ENCODE measurements at regions not wholly inside any gene's neighbourhood (a gene's known extent, or its start where the extent isn't known, plus 50 kb on each side); places are given as distances from the start of the nearest gene placed in this dataset.

DNA sequence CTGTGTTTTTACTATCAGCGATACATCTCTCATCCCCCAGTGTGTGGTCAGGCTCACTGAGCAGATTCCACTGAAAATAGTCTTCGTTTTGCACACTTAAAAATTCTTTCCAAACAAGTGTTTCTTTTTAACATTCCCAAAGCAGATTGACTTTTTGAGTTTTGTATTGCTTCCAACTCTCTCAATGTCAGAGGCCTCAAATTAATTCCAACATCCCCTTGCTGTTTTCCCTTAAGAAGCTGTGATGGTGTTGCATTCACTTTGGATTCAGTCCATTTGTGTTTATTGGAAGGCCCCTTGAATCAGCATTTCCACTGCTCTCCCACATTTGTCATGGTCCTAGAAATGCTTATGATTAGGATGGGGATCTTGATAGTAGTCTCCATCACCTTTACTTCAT is 228.7 kb downstream of the KCNRG start:
- TF ChIP-seq ZFX (IDR thresholded peaks at IDR 0.05; ENCODE audit: borderline replicate concordance) (no peak), CTCF (IDR thresholded peaks at IDR 0.05) (no peak)
- no peak overlapping the region for H3K27ac ChIP-seq

- TF ChIP-seq ZFX (IDR thresholded peaks at IDR 0.05; ENCODE audit: borderline replicate concordance) = no peak
- no peak for TF ChIP-seq CTCF (IDR thresholded peaks at IDR 0.05)
- peak overlapping the region; percentile 38; the same call in 1 of the 2 replicates for H3K27ac ChIP-seq
Measured at GRCh38 chr13:50244355-50244712, 229.1 kb downstream of the KCNRG start.

DNA sequence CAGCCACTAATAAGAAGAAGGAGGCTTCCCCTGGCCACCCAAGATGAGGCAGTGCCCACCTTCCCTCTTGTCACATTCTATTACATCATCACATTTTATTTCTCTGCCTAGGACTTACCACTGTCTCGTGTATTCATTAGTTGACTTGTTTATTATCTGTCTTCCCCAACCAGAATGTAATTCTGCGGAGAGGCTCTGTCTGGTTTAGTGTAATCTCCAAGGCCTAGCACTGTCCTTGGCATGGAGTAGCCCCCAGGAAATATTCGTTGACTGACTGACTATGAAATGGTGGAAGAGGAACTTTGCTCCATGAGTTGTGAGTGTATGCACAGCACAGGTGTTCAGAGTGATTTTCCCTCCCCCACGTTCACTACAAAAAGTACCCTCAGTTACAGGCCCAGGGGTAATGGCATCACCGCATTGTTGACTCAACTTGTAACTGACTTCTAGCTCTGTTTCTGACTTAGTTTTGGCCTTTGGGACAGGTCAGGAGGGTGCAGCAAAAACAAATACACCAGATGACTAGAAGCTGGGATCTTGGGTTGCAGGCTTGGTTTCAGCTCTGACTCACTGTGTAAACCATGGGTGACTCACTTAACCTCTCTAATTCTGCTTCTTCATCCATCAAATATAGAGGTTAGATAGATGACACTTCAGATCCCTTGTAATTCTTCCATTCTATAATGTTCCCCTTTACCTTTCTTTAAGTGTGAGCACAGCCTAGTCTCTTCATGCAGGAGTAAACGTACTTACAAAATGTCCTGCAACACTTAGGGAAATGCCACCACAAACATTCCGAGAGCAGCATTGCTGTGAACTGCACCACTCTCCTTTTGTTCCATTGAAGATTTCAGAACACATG is 229.7 kb downstream of the KCNRG start:
- H3K27ac ChIP-seq = peak overlapping the region; percentile 38; the same call in 1 of the 2 replicates
- TF ChIP-seq CTCF (IDR thresholded peaks at IDR 0.05) (no peak), ZFX (IDR thresholded peaks at IDR 0.05; ENCODE audit: borderline replicate concordance) (no peak)

GRCh38 chr13:50247223-50247622 is 232.0 kb downstream of the KCNRG start:
- no peak overlapping the region for H3K27ac ChIP-seq
- TF ChIP-seq CTCF (IDR thresholded peaks at IDR 0.05) (no peak), ZFX (IDR thresholded peaks at IDR 0.05; ENCODE audit: borderline replicate concordance) (no peak)

- no peak overlapping the region for H3K27ac ChIP-seq
- TF ChIP-seq ZFX (IDR thresholded peaks at IDR 0.05; ENCODE audit: borderline replicate concordance) (no peak), CTCF (IDR thresholded peaks at IDR 0.05) (no peak)
Measured at GRCh38 chr13:50248516-50249143, 233.4 kb downstream of the KCNRG start.

DNA sequence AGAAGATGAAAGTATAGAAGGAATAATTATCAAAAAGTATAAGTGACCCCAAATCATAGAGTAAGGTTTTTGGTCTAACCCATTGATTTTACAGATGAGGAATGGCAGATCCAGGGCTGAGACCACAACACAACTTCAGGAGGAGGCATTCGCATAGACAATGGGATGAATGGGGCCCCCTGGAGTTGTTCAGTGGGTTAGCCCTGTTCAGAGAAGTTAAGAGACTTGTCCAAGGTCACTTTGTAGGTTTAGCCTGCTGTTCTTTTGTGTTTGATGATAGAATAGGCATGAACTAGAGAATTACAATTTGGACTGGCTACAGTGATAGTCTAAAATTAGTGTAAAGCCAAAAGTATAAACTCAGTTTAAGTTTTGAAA is 233.9 kb downstream of the KCNRG start:
- TF ChIP-seq CTCF (IDR thresholded peaks at IDR 0.05) = no peak
- no peak for TF ChIP-seq ZFX (IDR thresholded peaks at IDR 0.05; ENCODE audit: borderline replicate concordance)
- H3K27ac ChIP-seq = no peak overlapping the region

GRCh38 chr13:50250401-50250800 is 235.2 kb downstream of the KCNRG start:
- no peak overlapping the region for H3K27ac ChIP-seq
- no peak for TF ChIP-seq CTCF (IDR thresholded peaks at IDR 0.05)
- no peak for TF ChIP-seq ZFX (IDR thresholded peaks at IDR 0.05; ENCODE audit: borderline replicate concordance)
